ENCODE measurements at regions not wholly inside any gene's neighbourhood (a gene's known extent, or its start where the extent isn't known, plus 50 kb on each side); places are given as distances from the start of the nearest gene placed in this dataset.

DNA sequence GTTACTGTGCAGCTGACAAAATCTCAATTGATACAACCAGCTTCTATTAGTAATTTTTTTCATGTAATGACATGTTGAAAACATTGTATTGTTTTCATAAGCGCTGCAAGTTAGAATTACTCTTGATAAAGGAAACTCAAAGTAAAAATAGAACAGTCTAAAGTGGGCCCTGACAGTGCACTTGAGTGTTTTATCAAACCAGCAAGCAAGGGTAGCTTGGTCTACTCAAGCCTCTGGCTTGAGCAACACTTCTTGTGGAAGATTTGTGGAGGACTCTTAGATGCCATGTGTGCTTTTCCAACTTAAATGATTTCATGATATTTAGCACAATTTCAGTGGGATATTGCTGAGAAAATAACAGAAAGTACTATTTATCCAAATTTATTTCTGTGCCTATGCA, 575.7 kb upstream of the ZNF717 start:
- TF ChIP-seq, protein P1, sequence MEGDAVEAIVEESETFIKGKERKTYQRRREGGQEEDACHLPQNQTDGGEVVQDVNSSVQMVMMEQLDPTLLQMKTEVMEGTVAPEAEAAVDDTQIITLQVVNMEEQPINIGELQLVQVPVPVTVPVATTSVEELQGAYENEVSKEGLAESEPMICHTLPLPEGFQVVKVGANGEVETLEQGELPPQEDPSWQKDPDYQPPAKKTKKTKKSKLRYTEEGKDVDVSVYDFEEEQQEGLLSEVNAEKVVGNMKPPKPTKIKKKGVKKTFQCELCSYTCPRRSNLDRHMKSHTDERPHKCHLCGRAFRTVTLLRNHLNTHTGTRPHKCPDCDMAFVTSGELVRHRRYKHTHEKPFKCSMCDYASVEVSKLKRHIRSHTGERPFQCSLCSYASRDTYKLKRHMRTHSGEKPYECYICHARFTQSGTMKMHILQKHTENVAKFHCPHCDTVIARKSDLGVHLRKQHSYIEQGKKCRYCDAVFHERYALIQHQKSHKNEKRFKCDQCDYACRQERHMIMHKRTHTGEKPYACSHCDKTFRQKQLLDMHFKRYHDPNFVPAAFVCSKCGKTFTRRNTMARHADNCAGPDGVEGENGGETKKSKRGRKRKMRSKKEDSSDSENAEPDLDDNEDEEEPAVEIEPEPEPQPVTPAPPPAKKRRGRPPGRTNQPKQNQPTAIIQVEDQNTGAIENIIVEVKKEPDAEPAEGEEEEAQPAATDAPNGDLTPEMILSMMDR (IDR thresholded peaks at IDR 0.05; ENCODE audit: low read depth, low read length): no peak
- TF ChIP-seq EZH2phosphoT487 (IDR thresholded peaks at IDR 0.05; ENCODE audit: low read depth): no peak

Data from OCI-LY3 (cell line).